EL (cell line): ENCODE measurements at regions not wholly inside any gene's neighbourhood (a gene's known extent, or its start where the extent isn't known, plus 50 kb on each side); places are given as distances from the start of the nearest gene placed in this dataset.

Source experiments
- DNase-seq: peaks from one replicate; pipeline ENCODE4 v3.0.0-alpha.2; 2016

DNA sequence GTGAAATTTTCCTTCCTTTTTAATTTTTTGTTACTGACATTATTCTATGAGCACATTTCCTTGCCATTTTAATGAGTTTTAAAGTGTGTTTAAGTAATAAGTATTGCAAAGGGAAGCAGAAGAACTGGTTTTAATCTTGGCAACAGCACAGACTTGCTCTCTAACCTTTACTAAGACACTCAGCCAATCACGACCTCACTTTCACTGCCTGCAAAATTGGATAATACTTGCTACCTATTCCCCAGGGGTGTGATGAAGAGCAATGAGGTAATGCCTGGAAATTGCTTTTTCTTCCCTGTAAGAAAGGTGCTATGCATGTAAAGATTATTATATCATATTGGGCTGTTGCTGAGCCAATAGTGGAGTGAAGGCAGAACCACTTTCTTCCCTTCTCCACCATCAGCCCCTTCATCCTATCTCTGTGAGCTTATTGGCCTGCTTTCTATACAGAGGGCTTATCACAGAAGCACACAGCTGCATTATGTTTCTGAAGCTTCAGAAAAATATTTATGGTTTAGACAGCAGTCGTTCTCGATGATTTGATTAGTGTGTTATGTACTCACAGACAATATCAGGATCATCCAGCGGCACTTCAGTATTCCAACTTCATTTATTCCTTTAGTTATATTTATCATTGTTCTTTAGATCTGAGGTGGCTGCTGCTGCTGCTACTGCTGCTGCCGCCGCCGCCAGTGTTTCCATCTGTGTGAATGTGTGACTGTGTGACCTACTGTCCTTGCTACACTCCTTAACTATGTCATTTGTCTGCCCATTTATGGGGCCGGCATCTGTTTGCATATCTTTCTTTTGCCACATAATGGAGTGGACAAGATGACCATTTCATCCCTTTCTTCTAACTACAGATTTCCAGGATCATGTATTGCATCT, 255.1 kb downstream of the C4orf33 start:
- DNase-seq = no peak

DNA sequence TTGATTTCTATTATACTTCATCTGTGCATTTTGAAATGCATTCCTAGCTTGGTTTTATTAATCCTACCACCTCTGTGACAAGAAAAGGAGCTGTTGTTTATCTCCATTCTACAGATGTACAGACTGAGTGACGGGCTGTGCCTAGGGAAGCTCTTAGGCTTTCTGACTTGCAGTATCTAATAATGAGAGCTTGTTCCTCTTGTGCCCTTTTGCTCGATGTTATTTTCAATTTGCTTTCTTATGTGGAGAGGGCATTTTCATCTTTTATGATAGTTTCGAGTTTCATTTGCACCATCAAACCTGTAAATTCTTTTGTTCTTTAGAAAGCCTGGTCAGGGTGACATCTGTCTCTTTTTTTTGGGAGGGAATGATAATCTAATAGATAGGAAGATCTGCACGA, 256.5 kb downstream of the C4orf33 start:
- no peak for DNase-seq

DNA sequence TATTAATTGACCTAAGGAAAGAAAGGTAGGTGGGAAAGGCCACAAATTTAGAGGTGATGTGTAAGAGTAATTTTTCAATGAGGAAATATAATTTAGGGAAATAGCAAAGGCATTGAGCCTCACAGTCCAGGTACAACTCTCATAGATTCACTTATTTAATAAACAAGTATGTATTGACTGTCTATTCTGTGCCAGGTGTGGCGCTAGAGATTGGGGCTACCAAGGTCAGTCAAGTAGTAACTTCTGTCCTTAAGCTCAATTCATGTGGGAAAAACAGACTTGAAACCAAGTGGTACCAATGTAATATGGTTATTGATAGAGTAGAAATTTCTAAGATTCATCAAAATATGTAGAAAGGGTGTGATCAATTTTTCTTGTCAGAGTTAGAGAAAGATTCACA, 257.5 kb downstream of the C4orf33 start:
- no peak for DNase-seq

DNA sequence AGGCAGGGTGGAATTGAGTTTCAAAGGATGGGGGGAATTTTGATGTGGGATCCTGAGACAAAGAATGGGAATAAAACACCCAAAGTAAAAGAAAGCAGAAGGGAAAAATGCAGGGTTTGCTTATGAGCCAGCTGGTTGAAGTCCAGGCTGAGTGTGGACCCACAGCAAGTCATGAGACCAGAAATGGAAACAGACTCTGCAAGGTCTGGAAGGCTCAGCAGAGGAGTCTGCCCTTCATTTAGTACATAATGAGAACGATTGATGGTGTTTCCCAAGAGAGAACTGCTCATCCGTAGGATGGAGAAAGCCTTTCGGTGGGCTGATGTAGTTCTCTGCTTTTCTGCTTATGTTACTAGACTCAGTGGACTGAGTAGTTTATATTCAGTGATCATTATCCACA, 259.1 kb downstream of the C4orf33 start:
- DNase-seq = no peak

DNA sequence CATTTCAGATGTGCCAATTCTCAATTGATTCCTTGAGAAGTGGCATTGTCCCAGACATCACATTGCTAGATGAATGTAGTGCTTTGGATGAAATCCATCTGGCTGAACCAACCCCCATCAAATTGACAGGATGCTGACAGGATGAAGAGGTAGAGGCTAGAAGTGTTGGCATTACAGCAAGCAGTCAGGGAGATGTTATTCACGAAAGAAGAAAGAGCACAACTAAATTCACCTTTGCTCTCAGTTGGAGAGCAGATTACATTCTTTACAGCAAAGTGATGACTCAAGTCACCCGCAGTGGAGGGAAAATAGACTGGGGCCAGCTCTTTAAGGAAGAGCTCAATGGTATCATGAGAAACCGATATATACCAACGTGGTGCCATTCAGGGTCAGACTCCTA, 259.6 kb downstream of the C4orf33 start:
- DNase-seq = peak; percentile 4

DNA sequence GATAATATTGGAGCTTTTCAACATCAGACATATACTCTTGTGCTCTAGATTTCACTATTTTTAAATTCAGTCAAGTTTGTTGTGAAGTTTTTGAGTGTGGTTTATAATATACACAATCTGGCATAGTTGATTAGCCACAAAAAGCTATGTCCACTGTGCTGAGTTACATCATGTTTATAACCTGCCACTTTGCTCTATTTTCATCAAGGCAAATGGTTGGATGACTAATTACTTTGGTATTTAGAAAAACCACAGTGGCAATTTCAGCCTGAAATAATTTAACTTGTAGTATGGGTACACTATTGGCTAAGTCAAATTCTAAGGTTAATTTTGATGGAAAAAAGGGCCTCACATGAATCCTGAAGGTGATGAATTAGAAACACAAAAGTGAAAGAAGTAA, 262.6 kb downstream of the C4orf33 start:
- DNase-seq = peak; percentile 66

DNA sequence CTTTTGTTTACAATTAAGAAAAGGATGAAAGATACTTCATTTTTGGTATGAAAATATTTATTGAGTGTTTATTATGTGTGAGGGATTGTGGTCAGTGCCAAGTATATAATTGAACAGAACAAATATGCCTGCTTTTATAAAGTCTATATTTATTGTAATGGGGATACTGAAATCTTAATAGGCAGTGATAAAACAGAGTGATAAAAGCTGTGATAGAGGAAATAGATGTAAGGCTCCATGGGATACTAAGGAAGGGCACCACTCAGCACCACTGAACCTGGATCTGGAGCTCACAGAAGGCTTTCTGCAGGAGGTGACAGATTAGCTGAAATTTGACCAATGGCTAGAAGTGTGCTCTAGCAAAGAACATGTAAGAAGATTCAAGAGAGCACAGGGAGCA, 263.5 kb downstream of the C4orf33 start:
- DNase-seq = no peak

DNA sequence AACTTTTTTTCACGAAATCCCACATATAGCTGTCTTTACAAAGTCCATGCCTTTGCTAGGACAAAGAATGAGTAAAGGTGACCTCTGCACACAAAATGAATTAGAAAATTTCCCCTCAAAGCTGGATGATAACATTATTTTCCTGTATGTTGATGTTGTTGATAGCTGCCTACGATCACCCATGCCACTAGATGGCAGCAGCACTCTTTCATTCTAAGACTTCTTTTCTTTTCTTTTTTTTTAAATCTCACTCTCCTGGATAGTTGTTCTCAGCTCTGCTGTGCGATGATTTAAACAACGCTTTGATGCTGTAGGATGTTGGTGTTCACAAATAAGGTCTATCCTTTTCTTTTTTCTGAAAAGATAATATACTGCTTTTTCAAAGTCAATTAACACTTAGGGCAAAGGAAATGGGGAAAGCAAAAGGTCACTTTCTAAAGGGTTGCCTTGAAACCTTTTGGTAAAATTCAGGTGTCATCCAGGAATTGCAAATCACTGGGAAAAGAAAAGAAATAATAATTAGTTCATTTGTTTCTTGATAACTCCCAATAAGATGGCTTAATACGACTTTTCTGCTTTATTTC, 266.8 kb downstream of the C4orf33 start:
- peak; percentile 54 for DNase-seq

DNA sequence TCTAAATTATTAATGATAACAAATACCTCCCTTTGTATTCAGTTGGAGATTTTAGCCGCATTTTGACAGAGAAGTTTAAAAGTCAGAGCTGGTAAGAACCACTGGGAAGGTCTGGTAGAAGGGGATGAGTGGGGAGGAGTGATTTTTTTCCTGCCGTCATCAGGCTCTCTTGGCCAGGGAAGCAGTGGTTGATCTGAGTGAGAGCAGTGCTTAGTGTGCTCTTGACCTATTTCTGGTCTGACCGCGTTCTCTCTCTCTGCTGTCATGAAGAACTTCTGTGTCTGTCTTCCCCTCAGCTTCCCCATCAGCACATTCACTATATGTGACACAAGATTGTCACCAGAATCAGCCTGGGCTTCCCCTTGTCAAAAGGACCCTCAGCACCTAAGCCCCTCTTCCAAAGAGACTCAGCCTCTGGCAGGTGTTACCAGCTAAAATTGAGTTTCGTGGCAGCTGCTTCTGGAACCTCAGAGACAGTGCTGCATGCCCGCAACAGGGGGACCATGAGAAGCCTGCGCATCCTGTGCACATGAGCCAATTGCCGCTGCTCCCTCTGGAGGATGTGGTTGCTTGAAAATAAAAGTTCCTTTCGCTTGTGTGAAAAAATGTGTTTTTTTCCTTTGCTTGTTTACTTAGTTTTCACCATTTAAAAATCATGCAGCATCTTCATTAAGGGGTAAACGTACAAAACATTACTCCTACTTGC, 268.9 kb downstream of the C4orf33 start:
- DNase-seq = no peak

DNA sequence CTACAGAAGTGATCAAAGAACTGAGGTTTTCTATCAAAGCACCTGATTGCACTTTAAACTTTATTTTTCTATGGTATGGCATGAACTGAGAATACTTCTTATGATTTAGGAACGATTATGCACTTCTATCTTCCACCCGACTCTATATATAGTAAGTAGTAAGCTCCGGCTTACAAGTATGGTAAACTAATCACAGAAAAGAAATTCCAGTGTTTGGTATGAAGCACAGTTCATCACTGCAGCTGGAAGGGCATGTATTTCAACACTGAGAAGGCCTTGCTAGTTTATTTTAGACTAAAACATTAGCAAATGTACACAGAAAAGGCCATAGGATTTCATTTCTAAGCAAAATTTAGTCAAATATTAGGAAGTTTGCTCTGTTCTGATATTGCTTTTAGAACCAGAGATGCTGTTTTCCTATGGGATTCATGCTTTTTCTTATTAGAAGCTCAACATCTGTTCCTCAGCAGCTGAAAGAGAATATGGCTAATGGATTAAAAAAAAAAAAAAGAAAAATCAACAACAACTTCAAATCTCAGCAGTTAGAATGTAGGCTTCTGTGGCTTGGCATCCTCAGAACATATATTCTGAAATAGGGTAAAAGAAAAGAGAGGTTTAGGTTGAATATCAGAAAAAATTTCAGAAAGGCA, 273.5 kb downstream of the C4orf33 start:
- no peak for DNase-seq

DNA sequence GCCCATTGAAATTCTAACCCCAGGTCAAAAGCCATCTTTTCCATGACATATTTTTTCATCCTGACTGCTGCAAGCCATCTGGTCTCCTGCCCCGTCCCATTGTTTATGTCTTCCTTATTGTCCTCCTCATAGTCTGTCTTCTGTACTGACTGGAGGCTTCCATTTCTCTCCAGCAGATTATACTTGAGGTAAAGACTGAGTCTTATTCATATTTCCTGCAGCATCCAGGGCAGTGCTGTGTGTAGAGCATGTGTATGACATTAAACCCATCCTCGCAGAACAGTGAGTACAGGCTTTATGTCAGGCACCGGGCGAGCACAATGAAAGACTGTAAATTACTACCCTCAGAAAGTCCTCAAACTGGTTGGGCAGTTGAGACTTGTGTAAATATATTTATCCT, 275.1 kb downstream of the C4orf33 start:
- DNase-seq = no peak

DNA sequence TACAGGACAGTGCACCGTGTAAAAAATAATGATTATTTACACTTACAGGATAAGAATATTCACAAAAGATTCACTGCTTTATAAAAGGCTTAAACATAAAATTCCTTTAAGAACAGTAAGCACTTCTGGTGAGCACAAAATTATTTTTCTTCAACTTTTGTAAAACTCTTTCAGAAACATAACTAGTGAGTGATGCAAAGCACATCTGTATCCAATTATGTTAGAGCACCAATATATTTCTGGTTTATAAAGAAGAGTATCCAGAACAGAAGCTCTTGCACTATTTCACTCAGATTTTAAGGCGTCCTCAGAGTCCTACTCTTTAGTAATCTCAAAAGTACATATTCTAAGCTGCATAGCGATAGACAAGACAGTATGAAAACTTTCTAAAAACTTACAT, 276.0 kb downstream of the C4orf33 start:
- DNase-seq = no peak

DNA sequence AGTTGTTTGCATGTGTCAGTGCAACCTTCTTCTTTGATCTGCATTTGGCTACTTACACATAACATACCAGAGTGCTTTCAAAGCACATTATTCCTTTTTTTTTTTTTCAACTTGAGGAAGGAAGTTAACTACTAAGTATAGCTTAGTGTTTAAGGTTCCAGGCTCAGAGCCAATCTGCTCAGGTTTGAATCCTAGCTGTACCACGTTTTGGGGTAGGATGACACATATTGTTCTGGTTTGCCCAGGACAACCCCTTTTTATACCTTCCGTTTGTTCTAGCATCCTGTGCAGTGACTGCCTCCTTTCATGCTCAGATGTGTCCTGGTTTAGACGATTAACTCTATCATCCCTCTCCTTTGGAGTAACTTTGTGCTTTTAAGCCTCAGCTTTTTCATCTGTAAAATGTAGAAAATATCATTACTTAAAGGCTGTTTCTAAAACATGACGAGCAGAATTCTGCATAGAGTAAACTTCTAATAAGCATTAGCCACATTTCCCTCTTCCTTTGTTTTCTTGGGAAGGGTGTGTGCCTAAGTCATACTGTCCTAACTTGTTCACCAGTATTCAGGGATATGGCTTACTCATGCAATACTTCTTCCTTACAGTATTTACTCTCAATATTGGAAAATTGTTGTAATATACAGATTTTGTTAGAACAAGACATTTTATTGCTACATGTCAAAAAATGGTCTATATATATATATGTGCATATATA, 281.3 kb downstream of the C4orf33 start:
- no peak for DNase-seq

DNA sequence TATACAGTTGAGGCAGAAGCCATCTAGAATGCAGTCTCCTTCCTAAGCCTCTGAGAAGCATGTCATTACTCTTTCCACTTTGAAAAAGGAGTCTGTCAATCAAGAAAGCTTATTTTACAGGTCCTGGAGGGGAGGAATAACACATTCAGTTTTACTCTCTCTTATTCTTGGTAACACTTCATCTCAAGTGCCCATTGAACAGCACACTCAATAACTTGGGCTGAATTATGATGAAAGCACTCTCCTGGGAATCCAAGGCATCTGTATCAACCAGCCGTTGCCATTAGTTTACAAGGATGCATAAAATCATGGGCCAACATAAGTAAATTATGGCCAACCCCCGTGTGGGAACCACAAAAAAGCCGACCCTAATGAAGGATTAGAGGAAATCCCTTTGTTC, 282.4 kb downstream of the C4orf33 start:
- DNase-seq = no peak

DNA sequence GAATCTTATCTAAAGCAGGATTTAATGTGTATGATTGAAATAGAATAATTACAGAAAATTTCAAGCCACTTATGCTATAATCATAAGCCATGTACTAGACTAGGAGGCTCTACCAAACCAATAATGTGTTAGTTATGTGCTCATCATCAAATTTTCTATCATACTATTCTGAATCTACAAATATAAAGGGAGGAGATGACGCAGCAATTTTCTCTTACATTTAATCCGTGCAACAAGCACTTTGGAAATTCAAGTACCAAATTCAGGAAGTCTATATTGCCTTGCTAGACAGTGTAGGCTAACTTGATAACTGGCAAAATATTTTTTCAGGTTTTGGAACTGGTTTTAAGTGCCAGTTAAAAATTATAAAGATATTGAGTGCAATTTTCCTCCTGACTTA, 283.5 kb downstream of the C4orf33 start:
- no peak for DNase-seq

DNA sequence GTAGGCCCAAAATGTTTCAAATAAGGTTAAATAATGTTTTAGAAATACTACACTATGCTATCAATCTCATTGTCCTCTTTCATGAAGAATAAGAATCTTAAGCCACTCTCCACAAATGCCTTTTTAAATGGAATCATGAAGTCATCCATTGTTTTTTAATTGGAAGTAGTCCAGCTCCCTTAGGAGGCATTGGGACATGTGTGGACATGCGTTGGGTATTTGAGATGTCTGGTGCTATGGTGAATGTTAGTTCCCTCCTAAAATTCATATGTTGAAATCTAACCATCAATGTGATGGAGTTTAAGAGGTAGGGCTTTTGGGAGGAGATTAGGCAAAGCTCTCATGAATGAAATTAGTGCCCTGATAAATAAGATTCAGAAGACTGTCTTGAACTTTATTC, 289.0 kb downstream of the C4orf33 start:
- DNase-seq = no peak

DNA sequence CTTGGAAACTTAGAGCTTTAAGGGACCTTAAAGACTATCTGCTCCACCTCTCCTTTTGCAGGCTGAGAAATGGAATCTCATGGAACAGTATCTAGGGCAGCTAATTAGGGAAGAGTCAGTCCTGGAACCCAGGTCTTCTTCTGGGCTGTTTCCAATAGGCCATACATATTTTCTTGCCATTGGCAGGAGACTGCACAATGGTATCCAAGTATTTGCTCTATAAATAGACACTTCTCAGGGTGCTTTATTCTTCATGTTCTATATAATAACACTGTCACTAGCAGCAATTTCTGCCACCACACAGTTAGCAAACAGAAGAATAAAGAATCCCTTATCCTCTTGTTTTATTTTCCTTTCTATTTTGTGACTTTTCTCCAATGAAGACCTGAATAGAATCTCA, 291.7 kb downstream of the C4orf33 start:
- no peak for DNase-seq

DNA sequence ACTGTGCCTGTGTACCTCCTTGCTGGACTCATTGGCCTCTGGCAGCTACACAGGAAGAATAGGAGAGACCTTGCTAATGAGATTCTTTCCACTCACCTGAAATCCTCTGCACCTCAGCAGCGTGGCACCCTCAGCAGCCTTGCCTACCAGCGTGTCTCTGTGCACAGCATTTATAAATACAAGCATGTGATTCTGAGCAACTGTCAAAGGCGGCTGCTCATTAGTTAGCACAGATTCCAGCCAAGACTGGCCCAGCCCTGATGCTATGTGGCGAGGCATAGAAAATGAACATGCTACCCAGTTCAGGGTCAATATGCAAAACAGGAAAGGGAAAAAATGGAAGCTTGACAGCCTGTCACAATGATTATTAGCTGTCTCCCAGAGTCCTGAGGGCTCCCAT, 298.0 kb downstream of the C4orf33 start:
- DNase-seq = no peak

DNA sequence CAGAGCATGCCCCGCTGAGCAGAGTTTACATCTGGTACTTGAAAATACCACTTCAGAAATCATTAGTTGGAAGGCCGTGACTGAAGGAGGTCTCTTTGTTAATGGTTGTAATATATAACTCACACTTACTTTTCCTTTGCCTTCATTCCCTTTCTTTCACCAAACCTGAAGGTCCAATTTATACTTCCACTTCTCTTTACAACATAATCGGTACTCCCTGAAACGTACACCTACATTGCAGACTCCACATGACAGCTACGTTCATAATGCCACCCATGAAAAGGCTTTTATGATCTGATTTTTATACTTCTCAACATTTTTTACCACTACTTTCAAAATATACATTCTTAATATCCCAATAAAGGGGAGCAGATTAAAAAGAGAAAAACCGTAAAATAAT, 298.7 kb downstream of the C4orf33 start:
- no peak for DNase-seq

DNA sequence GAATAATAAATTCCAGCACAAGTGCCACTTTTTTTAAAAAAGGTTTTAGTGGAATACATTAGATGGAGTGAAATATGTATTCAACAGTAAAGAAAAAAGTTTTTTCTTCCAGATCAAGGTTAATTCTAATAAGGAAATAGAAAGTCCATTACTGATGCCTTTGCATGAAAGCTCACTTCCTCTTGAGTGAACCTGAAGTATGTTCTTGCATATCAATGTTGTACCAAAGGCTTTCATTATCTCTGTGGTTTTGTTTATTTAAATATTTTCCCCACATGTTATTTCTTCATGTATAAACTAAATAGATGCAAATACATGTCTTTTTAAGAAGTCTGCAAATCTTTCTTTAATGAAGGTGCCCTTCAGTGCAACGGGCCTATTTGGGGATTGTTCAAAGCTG, 307.9 kb downstream of the C4orf33 start:
- DNase-seq = no peak

DNA sequence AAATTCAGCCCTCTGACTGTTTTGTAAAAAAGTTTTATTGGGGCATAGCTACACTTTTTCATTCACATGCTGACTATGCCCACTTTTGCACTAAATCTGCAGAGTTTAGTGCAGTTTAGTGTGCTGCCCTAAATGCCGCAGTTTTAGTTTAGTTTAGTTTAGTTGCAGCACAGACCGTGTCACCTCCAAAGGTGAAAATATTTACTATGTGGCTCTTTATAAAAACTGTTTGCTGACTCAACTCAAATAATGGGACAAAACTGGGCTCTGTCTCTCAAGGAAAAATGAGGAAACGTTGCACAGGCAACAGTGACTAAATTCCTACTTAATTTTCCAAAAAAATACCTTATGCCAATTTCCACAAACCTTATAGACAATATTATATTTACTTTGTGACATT, 314.2 kb downstream of the C4orf33 start:
- no peak for DNase-seq

DNA sequence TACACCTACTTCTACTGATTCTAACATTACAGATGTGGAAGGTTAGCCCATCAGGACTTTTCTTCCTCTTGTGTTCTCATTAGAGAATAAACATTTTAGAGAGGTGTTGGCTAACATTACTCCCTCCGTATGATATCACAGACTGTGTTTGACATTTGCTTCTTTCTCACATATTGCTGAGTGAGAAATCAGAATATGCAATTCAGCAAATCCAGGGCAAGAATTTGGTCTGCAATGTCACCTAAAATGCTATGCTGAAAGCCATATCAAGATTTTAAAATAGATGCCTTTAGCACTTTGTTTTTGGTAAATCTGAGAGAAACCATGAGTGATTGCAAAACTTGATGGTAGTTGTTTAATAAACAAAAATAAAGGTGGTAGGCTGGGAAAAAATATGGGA, 319.1 kb downstream of the C4orf33 start:
- DNase-seq = no peak

DNA sequence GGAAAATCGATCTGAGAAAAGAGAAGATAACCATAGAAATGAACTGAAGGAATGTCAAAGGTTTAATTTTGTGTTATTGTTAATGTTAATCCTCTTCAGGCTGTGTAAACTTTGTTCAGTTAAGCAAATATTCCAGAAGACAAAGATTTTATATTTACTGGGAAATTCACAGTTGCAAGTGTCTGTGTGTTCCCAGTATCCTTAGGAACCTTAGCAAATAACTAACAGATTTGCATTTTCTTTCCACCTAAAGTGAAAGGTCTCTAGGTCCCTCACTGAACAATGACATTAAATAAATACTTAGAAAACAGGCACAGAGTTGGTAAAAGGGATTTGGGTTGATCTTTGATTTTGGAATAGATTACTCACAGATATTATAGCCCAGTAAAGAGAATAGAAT, 324.7 kb downstream of the C4orf33 start:
- no peak for DNase-seq
